NCI-H748 treated with DMSO at 0.1 percent for 48 hours (cell line): ENCODE measurements at regions not wholly inside any gene's neighbourhood (a gene's known extent, or its start where the extent isn't known, plus 50 kb on each side); places are given as distances from the start of the nearest gene placed in this dataset.

Experiments
- DNase-seq: peaks from one replicate; lab custom pipeline; 2025; lab: John Stamatoyannopoulos, UW

GRCh38 chr6:156053626-156054025 lies 598.0 kb upstream of the NOX3 start:
- no peak for DNase-seq

DNA sequence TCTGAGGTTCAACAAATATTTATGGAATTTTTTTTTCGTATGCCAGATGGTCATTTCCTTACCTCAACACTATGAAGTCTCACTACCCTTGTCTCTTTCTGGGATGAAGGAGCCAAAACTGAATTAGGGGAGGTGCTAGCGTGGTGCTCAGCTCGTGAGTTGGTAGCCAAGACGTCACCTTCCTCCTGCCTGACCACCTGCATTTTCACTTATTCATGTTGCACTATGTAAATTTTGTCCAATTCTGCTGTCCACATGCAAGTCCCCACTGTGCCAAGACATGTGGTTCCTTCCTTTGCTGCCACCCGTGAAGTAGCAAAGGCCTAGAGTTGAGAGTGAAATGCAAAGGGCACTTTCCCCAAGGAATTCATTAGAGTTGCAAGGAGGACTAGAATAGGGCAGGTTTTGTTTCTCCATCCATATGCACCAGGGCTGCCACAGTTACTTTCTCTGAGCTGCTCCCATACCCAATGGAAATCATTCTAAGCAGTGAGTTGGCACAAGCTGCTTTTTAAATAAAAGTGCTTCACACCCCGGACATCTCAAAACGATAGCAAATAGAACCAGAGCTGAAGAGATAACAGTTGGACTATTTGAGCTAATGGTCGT lies 591.3 kb upstream of the NOX3 start:
- DNase-seq, result no peak

GRCh38 chr6:156046268-156046665 lies 590.6 kb upstream of the NOX3 start:
- no peak for DNase-seq

DNA sequence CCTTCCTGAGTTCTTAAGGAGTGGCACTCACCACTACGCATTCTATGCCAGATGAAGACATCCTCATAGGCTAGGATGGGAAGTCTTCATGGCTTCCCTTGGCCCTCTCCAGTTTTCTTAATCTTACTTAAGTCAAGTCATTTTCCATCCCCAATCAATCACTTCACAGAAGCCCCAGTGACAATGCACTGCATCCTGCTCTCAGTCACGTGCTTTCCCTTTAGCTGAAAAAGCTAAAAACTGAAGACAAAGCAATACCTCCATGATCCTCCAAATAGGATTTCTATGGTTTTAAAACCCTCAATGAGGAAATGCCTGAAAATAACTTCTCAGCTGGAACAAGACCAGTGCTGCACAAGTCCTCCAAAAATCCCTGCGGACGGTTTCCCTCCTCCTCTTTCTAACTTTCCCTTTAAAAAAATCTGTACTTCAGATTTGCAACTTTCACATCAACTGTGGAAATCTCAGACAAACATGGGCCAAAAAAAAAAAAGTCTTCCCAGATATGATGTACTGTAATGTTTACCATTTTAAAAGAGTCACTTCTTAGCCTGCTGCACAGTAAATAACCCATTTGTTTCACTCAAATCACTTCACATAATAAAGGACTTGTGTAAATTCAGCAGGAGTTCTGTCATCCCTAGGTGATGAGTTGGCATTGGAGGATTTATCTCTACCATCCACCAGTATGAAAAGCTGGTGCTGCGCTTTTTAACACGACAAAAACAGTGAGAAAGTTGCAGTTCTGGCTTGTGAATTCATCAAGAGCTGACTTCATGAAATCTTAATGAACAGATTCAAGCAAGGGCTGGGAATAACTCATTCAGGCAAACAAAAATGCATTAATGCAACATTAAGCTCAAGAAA lies 590.0 kb upstream of the NOX3 start:
- DNase-seq, result no peak

DNA sequence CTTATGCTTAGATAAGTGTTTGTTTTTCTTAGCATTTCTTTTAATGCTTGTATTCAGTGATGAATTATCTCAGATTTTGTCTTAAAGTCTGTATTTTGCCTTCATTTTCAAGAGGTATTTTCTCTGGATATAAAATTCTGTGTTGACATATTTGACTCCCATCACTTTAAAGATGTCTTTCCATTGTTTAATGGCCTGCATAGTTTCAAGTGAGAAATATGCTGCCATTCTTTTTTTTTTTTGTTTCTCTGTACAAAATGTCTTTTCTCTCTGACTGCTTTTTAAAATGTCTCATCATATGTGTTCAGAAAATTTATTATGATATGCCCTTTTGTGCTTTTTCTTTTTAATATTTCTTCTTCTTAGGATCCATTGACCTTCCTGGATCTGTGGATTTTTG lies 578.0 kb upstream of the NOX3 start:
- no peak for DNase-seq

DNA sequence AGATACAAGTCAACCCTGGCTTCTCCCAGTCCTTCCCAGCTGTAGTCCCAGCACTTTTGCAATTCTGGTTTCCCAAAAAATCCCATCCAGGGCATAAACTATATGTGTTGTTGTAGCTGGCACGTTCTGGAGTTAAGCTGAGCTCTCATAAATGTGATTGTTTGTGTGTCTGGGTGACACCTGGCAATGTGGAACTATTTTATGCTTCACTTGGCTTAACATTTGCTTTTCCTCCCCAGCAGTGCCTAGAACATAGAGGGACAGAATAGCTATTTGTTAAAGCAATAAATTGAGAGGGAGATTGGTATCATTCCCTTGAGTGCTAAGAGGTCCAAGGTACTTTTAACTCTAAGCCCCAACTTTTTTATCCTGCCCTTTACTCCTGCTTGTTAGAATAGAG lies 575.9 kb upstream of the NOX3 start:
- no peak for DNase-seq

DNA sequence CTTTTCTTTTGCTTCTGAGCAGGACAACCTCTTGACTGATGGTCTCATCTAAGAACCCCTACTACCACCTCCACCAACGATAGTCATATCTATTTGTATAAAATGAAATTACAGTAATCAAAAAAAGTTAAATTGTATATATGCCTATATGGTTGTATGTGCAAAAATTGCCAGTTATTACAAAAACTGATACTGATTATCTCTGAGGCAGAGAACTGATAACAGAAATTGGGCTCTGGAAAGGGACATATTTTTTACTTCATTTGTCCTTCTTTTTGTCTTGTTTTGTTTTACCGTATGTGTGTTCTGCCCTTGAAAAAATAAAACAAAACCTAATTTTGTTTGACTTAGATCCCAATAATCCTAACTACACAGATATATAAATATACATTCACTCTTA lies 574.4 kb upstream of the NOX3 start:
- no peak for DNase-seq

DNA sequence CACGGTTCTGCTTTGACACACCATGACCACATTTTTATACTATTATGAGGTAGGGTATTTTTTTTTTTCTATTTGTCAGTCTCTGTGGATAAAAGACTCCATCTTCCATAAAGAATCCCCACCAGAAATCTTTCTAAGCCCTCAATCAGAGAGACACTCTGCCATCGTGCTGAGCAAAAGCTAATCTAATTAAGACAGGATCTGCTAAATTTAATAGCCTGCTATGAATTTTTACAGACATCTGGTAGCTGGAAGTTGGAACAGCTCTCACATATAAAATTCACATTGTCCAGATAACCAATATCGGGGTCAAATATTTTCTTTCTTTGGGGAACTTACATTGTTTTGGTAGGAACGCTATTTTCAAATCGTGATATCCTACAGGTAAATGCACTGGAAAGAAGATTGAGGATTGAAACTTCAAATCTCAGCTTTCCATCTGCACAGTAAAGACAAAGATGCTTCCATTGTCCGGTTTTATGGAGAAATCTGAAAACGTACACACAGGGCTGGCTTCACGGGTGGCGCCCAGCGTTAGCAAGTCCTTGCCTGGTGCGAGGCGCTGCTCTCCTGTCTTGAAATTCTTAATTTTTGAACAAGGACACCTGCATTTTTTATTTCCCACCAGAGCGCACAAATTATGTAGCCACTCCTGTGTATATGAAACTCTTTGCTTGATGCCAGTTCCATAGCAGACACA lies 573.8 kb upstream of the NOX3 start:
- no peak for DNase-seq

- DNase-seq, result peak; percentile 59
Measured at GRCh38 chr6:156028335-156029131, 572.9 kb upstream of the NOX3 start.

DNA sequence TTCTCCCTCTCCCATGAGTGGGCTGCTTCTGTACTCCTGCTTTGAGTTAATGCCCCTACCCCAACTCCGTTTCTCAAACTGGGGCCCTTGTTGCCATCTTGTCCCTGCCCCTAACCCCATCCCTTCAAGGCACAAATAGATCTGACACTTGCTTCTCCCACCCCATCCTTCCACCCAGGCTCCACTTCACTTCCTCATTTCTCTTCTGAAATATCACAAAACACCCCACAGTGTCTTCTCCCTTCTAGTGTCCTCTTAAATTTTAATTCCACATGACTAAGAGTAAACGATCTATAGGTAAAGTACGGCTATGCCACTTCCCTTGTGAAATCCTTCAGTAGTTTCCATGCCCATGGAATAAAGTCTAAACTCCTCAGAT lies 571.6 kb upstream of the NOX3 start:
- DNase-seq, result no peak

GRCh38 chr6:156026486-156027247 lies 571.0 kb upstream of the NOX3 start:
- DNase-seq, result no peak

DNA sequence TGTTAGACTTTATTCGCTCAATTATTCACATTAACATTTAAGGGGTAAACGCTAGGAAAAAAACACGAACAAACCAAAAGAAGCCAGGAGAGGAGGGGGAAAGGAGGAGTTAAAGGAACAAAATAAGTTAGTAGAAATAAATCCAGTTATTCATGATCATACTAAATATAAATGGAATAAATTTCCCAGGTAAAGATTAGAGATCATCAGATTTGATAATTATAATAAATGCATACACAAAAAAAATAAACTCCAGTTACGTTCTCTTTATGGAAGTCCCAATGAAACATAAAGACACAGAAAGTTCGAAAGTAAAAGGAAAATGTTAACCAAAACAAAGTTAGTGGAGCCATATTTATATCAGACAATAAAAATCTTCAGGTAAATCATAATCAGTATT lies 568.7 kb upstream of the NOX3 start:
- no peak for DNase-seq

- no peak for DNase-seq
Measured at GRCh38 chr6:156021746-156022396, 566.2 kb upstream of the NOX3 start.

- DNase-seq, result no peak
Measured at GRCh38 chr6:156017838-156018237, 562.2 kb upstream of the NOX3 start.

DNA sequence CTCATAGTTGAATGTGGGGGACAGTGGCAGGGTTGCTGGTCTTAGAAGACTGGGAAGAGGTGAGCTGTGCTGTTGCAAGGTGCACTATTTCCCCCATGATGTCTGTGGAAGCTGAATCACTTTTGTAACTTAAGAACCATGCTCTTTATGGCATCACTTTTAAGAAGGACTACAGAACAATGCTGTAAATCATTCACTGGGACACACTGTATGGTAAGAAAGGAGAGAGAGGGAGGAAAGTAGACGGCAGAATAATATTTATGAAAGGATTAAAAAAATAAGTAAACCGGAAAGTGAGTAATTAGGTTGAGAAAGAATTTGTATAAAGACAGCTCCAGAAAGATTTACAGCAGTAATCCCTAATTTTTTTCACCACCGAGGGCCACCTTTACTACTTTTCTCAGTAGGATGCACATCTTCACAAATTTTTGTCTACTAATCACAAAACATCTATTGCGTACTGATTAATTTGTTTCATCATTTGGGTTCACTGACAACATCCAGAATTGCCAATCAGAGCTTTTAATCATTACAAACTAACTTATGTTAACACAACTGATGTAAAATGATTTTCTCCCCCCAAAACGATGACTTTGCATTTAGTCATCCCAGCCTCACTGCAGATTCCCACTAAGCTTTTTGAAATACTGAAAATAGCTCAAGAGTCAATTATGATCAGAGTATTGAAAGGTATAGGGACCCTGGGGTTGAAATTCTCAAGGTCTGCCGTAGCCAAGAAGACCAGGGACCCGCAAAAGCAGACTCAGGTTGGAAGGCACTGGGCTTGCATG lies 560.7 kb upstream of the NOX3 start:
- no peak for DNase-seq

DNA sequence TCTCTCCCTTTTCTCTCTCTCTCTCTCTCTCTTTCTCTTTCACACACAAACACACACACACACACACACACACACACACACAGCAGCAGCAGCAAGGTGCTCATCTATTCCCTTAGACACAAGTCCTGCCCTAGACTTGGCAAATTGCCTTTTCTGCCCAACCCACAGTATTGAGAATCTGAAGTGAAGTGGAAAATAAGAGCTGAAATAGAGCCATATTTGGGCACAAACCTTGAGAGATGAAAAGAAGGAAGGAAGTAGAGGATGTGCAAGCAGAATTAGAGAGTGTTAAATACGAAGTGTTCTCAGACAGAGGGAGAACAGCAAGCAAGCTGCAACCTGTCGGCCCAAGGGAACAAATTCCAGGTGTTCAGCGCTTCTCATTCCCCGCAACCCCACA lies 557.5 kb upstream of the NOX3 start:
- no peak for DNase-seq

DNA sequence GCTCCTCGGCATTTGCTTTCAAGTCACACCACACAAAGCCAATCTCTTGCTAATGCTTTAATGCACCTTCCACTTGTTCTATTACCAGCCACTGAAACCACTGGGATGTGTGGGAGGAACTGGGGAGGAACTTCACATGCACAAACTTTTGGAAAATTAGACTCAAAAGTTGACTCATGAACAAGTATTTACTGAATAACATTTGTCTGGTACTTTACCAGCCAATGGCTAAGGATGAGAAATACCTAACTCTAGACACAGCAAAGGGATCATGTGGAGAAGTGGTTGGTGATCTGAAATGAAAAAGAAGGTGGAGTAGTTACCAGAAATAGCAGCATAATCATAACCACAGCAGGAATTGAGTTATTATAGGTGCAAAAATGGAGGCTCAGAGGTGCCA lies 554.0 kb upstream of the NOX3 start:
- no peak for DNase-seq

DNA sequence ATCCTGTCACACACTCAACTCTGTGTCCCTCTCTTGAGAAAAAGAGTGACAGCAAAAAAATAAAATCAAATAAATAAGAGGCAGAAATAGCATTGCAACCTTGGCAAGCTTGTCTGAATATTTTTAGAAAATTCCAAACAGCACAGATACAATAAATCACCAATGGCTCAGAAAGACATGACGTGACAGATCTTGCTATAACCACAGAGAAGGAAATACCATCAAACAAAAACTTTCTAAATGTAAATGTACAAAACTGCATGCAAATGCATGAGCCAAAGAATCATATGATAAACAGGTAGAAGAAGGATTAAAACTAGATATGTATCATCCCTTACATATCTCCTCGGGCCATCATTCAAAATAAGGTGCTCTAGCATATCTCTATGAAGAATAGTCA lies 549.2 kb upstream of the NOX3 start:
- no peak for DNase-seq

- DNase-seq, result no peak
Measured at GRCh38 chr6:155996151-155996550, 540.5 kb upstream of the NOX3 start.

- no peak for DNase-seq
Measured at GRCh38 chr6:155995281-155995680, 539.6 kb upstream of the NOX3 start.
